HepG2 (cell line): ENCODE measurements at regions not wholly inside any gene's neighbourhood (a gene's known extent, or its start where the extent isn't known, plus 50 kb on each side); places are given as distances from the start of the nearest gene placed in this dataset.
A peak's percentile ranks its signal among the peaks of the same experiment; 100 is the strongest.

Source experiments
- ATAC-seq: fragments of 200-7000 bp; cut with Tn5 transposase; 3 replicates; pipeline ENCODE4 v1.9.1; 2020; ENCODE audit warnings: mild to moderate bottlenecking, moderate library complexity
- BruUV-seq: library from RNA; stranded (reverse); fragments of 400-500 nt; replicated peaks from 2 replicates; lab custom pipeline; 2021; lab: Mats Ljungman, UMichigan
- CTCF ChIA-PET: fragments of 300-600 bp; formaldehyde crosslinking; extraction: SDS; loops from one replicate; lab custom pipeline; 2021; ENCODE audit warnings: low total read pairs, inconsistent platforms, low intra/inter-chr PET ratio; lab: Yijun Ruan, JAX
- POLR2A ChIA-PET: fragments of 350-600 bp; sonication (Branson Sonifier 250); formaldehyde crosslinking; loops from one replicate; lab custom pipeline; 2020; ENCODE audit warnings: antibody characterized with exemption, inconsistent platforms; lab: Yijun Ruan, JAX
- DNase-seq: peaks from one replicate; pipeline ENCODE4 v3.0.0-alpha.2; 2015; ENCODE audit warnings: low spot score
- FAIRE-seq: peaks from 3 replicates; lab custom pipeline; 2011; peaks lifted over from hg19 to GRCh38; lab: Jason Lieb, UNC
- H2AFZ ChIP-seq: one replicate; pipeline ENCODE4 v1.6.1; 2011; ENCODE audit warnings: low read length, inconsistent platforms
- H3K27ac ChIP-seq: fragments of 300-600 bp; 3 replicates; pipeline ENCODE4 v1.8.0; 2011; ENCODE audit warnings: mixed run types, mild to moderate bottlenecking, mixed read lengths, low read length, inconsistent platforms; ENCODE audit not compliant: insufficient read depth; ENCODE audit errors: extremely low read length
- H3K27me3 ChIP-seq, 2 experiments: fragments of 200-600 bp in 1 of 2; 2 replicates in 1 of 2; 3 replicates in 1 of 2; pipeline versions ENCODE4 v1.6.0 to v1.8.0; 2011; ENCODE audit warnings: low read length in 2 of 2, mild to moderate bottlenecking in 2 of 2, moderate library complexity in 2 of 2, inconsistent platforms in 1 of 2; ENCODE audit not compliant: insufficient read depth in 2 of 2, control insufficient read depth in 1 of 2
- H3K36me3 ChIP-seq, 2 experiments: fragments of 200-600 bp in 1 of 2; replicated peaks in 1 of 2; 2 replicates in 1 of 2; 3 replicates in 1 of 2; pipeline versions ENCODE4 v1.5.1 to v1.8.0; 2011; ENCODE audit warnings: low read length in 2 of 2, inconsistent platforms in 1 of 2; ENCODE audit not compliant: insufficient read depth in 2 of 2, control insufficient read depth in 1 of 2
- H3K4me1 ChIP-seq: 2 replicates; pipeline ENCODE4 v1.5.1; 2012; ENCODE audit warnings: low read length, inconsistent platforms; ENCODE audit not compliant: insufficient read depth
- H3K4me2 ChIP-seq: 2 replicates; pipeline ENCODE4 v1.6.0; 2011; ENCODE audit warnings: low read depth, low read length, inconsistent platforms
- H3K4me3 ChIP-seq, 3 experiments: fragments of 200-600 bp in 1 of 3; sonication (generic), shearing (Covaris generic) in 1 of 3; replicated peaks in 1 of 3; 2 replicates each; pipeline ENCODE4 v1.5.1; 2011 to 2016; ENCODE audit warnings: low read length in 3 of 3, inconsistent platforms in 2 of 3, low read depth in 2 of 3, mild to moderate bottlenecking in 2 of 3, control low read depth in 1 of 3, mixed read lengths in 1 of 3; ENCODE audit not compliant: insufficient read depth in 1 of 3
- H3K79me2 ChIP-seq: one replicate; pipeline ENCODE4 v1.6.1; 2011; ENCODE audit warnings: low read length, inconsistent platforms; ENCODE audit not compliant: insufficient read depth
- H3K9ac ChIP-seq: 2 replicates; pipeline ENCODE4 v1.6.0; 2011; ENCODE audit warnings: mild to moderate bottlenecking, low read depth, low read length, inconsistent platforms; ENCODE audit not compliant: insufficient read depth
- H3K9me3 ChIP-seq: 2 replicates; pipeline ENCODE4 v1.5.1; 2012; ENCODE audit warnings: mild to moderate bottlenecking, low read length
- H4K20me1 ChIP-seq: 2 replicates; pipeline ENCODE4 v1.6.0; 2011; ENCODE audit warnings: inconsistent platforms, mild to moderate bottlenecking, low read length, moderate library complexity; ENCODE audit not compliant: insufficient read depth
- HNRNPK ChIP-seq: fragments of 200-400 bp; formaldehyde crosslinking; IDR thresholded peaks from 2 replicates; pipeline ENCODE4 v1.6.1; 2018; ENCODE audit warnings: low read length, low read depth, moderate library complexity, mild to moderate bottlenecking; ENCODE audit not compliant: poor library complexity, severe bottlenecking
- KDM1A ChIP-seq: IDR thresholded peaks from 2 replicates; pipeline ENCODE4 v1.6.1; 2016; ENCODE audit warnings: missing compliant biosample characterization
- MAFF ChIP-seq: IDR thresholded peaks from 2 replicates; pipeline ENCODE4 v1.6.1; 2011; ENCODE audit warnings: low read depth, low read length, improper control_type of control experiment
- MAFK ChIP-seq, 2 experiments: IDR thresholded peaks in 1 of 2; conservative IDR thresholded peaks in 1 of 2; 2 replicates each; pipeline ENCODE4 v1.6.1; 2011; ENCODE audit warnings: improper control_type of control experiment in 2 of 2, low read length in 2 of 2
- MIER2 ChIP-seq: IDR thresholded peaks from 2 replicates; pipeline ENCODE4 v1.6.1; 2016; ENCODE audit warnings: missing biosample characterization, missing genetic modification reagents
- PCBP2 ChIP-seq: fragments of 200-400 bp; formaldehyde crosslinking; optimal IDR thresholded peaks from 2 replicates; pipeline ENCODE3; 2018; ENCODE audit warnings: low read length, low read depth; ENCODE audit not compliant: poor library complexity, severe bottlenecking
- TCF12 ChIP-seq, 2 experiments: fragments of 450-650 bp in 1 of 2; sonication (generic) in 1 of 2; formaldehyde crosslinking in 1 of 2; IDR thresholded peaks; 2 replicates each; pipeline versions ENCODE4 v1.6.1 to v1.8.0; 2017 to 2022; ENCODE audit warnings: antibody characterized with exemption in 1 of 2, mild to moderate bottlenecking in 1 of 2, missing genetic modification reagents in 1 of 2, moderate library complexity in 1 of 2
- ZNF546 ChIP-seq: sonication (generic); formaldehyde crosslinking; conservative IDR thresholded peaks from 2 replicates; pipeline ENCODE4 v1.8.1; 2023; ENCODE audit warnings: mild to moderate bottlenecking, missing genetic modification reagents
- ZNF670 ChIP-seq: sonication (generic); formaldehyde crosslinking; IDR thresholded peaks from 2 replicates; pipeline ENCODE4 v1.8.0; 2022; ENCODE audit warnings: mild to moderate bottlenecking, missing genetic modification reagents, borderline replicate concordance
- ZNF761 ChIP-seq: sonication (generic); formaldehyde crosslinking; conservative IDR thresholded peaks from 2 replicates; pipeline ENCODE4 v1.4.0; 2020; ENCODE audit warnings: mild to moderate bottlenecking, missing genetic modification reagents
- WGBS: methylation state at CpG from one replicate; pipeline ENCODE4 v1.1.6; 2017; ENCODE audit warnings: low lambda C conversion rate; 5-methylcytosine and 5-hydroxymethylcytosine counted together
- in situ Hi-C: cut with HindIII; loops from 2 replicates; pipeline ENCODE4 v1.10.0; 2017; ENCODE audit warnings: low pct_unique_long_range_greater_than_20kb; ENCODE audit not compliant: extremely low pct_ligation_motif_present
- intact Hi-C: fragments of 100-400 bp; cut with micrococcal nuclease; formaldehyde crosslinking; loops from one replicate; pipeline ENCODE4 v1.10.0; 2022; ENCODE audit not compliant: unreplicated experiment
- TF ChIP-seq, protein P1 (sequence below): sonication (generic); formaldehyde crosslinking; IDR thresholded peaks from 2 replicates; pipeline ENCODE4; 2020; ENCODE audit warnings: missing genetic modification reagents, mild to moderate bottlenecking, borderline replicate concordance
- TF ChIP-seq, protein P2 (sequence below): sonication (generic); formaldehyde crosslinking; IDR thresholded peaks from 2 replicates; pipeline ENCODE4 v1.4.0; 2020; ENCODE audit warnings: missing genetic modification reagents, borderline replicate concordance
- TF ChIP-seq, protein P3 (sequence below): sonication (generic); formaldehyde crosslinking; conservative IDR thresholded peaks from 2 replicates; pipeline ENCODE4 v1.8.0; 2022; ENCODE audit warnings: missing genetic modification reagents

DNA sequence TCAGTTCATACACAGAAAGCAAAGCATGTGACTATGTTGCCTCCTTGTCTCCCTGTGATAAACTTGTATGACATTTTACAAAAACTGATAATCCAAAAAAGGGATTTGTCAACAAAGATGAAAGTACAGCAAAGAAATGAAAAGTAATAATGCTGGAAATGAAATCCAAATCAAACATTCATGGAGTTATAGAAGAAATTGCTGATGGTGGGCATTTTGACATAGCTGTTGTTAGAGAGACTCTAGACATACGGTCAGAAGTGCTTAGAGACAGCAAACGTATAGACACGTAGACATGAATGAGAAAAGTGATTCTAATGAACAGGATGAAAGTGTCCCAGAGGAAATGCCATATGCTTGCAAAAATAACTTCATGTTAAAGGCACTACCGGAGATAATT is 186.9 kb upstream of the RGMB start:
- ChIA-PET POLR2A (no interaction called here), CTCF (no interaction called here)
- H4K20me1 ChIP-seq = no peaks in the 10 kb centered on the region
- no peaks in the 10 kb centered on the region for H3K4me1 ChIP-seq
- H3K9me3 ChIP-seq = no peaks in the 10 kb centered on the region
- no peaks in the 10 kb centered on the region for H3K27me3 ChIP-seq
- BruUV-seq = no TSS peak
- peak; percentile 32 to 63; a peak in 3 of 4 replicates for TF ChIP-seq MAFK (conservative IDR thresholded peaks at IDR 0.05 in 1 of 2, IDR thresholded peaks at IDR 0.05 in 1 of 2; ENCODE audit: low read length in 2 of 2)
- TF ChIP-seq MAFF = peak; percentile 54
- TF ChIP-seq ZNF761 (CRISPR knock-in tag) = no peak
- no peak overlapping the region for H3K4me2 ChIP-seq
- no peak overlapping the region for H2AFZ ChIP-seq
- H3K9ac ChIP-seq = no peak overlapping the region
- WGBS = 39% methylated on average over 4 of the region's 4 CpGs
- intact Hi-C loops (no loop called here), in situ Hi-C loops (no loop called here)
- H3K36me3 ChIP-seq = no peaks in the 10 kb centered on the region
- DNase-seq (no peak), FAIRE-seq (no peak), ATAC-seq (no peak)
- no peak overlapping the region for H3K4me3 ChIP-seq
- H3K79me2 ChIP-seq = no peaks in the 10 kb centered on the region
- H3K27ac ChIP-seq = no peak overlapping the region

DNA sequence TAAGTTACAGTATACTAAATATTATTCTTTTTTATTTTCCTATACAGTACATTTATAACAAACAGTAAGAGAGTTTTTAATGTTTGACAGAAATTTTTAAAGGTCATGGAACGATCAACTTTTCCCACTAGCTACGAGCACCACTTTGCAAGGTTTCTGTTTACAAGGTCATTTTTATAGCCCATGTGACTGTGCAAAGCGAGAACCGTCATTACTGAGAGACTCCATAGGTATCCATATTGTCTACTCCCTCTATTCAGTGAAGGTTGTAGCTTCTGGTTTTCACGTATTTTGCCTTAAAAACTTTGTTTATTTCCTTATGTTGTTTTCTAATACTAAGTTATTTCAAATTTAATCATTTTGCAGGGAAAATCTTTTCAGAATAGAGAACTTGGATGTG is 186.3 kb upstream of the RGMB start:
- FAIRE-seq = no peak
- TF ChIP-seq, protein P1, sequence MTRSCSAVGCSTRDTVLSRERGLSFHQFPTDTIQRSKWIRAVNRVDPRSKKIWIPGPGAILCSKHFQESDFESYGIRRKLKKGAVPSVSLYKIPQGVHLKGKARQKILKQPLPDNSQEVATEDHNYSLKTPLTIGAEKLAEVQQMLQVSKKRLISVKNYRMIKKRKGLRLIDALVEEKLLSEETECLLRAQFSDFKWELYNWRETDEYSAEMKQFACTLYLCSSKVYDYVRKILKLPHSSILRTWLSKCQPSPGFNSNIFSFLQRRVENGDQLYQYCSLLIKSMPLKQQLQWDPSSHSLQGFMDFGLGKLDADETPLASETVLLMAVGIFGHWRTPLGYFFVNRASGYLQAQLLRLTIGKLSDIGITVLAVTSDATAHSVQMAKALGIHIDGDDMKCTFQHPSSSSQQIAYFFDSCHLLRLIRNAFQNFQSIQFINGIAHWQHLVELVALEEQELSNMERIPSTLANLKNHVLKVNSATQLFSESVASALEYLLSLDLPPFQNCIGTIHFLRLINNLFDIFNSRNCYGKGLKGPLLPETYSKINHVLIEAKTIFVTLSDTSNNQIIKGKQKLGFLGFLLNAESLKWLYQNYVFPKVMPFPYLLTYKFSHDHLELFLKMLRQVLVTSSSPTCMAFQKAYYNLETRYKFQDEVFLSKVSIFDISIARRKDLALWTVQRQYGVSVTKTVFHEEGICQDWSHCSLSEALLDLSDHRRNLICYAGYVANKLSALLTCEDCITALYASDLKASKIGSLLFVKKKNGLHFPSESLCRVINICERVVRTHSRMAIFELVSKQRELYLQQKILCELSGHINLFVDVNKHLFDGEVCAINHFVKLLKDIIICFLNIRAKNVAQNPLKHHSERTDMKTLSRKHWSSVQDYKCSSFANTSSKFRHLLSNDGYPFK (CRISPR knock-in tag) = no peak
- no peak for TF ChIP-seq PCBP2
- TF ChIP-seq KDM1A (CRISPR knock-in tag) = no peak
- no peak for TF ChIP-seq HNRNPK
- TF ChIP-seq ZNF546 (CRISPR knock-in tag) = no peak
- no peak for TF ChIP-seq ZNF670
- no peak for TF ChIP-seq MIER2 (CRISPR knock-in tag)
- TF ChIP-seq, protein P2, sequence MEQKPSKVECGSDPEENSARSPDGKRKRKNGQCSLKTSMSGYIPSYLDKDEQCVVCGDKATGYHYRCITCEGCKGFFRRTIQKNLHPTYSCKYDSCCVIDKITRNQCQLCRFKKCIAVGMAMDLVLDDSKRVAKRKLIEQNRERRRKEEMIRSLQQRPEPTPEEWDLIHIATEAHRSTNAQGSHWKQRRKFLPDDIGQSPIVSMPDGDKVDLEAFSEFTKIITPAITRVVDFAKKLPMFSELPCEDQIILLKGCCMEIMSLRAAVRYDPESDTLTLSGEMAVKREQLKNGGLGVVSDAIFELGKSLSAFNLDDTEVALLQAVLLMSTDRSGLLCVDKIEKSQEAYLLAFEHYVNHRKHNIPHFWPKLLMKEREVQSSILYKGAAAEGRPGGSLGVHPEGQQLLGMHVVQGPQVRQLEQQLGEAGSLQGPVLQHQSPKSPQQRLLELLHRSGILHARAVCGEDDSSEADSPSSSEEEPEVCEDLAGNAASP = no peak
- TF ChIP-seq, protein P3, sequence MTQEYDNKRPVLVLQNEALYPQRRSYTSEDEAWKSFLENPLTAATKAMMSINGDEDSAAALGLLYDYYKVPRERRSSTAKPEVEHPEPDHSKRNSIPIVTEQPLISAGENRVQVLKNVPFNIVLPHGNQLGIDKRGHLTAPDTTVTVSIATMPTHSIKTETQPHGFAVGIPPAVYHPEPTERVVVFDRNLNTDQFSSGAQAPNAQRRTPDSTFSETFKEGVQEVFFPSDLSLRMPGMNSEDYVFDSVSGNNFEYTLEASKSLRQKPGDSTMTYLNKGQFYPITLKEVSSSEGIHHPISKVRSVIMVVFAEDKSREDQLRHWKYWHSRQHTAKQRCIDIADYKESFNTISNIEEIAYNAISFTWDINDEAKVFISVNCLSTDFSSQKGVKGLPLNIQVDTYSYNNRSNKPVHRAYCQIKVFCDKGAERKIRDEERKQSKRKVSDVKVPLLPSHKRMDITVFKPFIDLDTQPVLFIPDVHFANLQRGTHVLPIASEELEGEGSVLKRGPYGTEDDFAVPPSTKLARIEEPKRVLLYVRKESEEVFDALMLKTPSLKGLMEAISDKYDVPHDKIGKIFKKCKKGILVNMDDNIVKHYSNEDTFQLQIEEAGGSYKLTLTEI (CRISPR knock-in tag) = no peak
- no peak for TF ChIP-seq TCF12 (IDR thresholded peaks at IDR 0.05)
- no peak for TF ChIP-seq TCF12 (CRISPR knock-in tag; IDR thresholded peaks at IDR 0.05)

More for the DNA sequence above, 186.3 kb upstream of the RGMB start:
- H3K4me1 ChIP-seq = no peaks in the 10 kb centered on the region
- no peaks in the 10 kb centered on the region for H3K9me3 ChIP-seq
- H3K79me2 ChIP-seq = no peaks in the 10 kb centered on the region
- under 1% methylated on average over 5 of the region's 5 CpGs for WGBS
- no peaks in the 10 kb centered on the region for H3K36me3 ChIP-seq
- CTCF ChIA-PET = no interaction called here
- in situ Hi-C loops = no loop called here
- ATAC-seq (no peak), DNase-seq (no peak)
- H4K20me1 ChIP-seq = no peaks in the 10 kb centered on the region
- intact Hi-C loops = no loop called here
- no peak overlapping the region for H3K27ac ChIP-seq
- no TSS peak for BruUV-seq
- no peaks in the 10 kb centered on the region for H3K27me3 ChIP-seq
- no peak overlapping the region for H2AFZ ChIP-seq
- POLR2A ChIA-PET = no interaction called here
- no peak overlapping the region for H3K9ac ChIP-seq
- no peak overlapping the region for H3K4me2 ChIP-seq
- no peak overlapping the region for H3K4me3 ChIP-seq
